OCI-LY3 (cell line): ENCODE measurements at regions not wholly inside any gene's neighbourhood (a gene's known extent, or its start where the extent isn't known, plus 50 kb on each side); places are given as distances from the start of the nearest gene placed in this dataset.

Experiments used
- H2AFZ ChIP-seq: fragments of 200-600, 300-600 bp; shearing (Covaris generic); 2 replicates; pipeline ENCODE4 v1.6.0; 2014; ENCODE audit warnings: antibody characterized with exemption, low read depth, low read length
- H3K27ac ChIP-seq: fragments of 200-600, 300-600 bp; sonication (generic); 2 replicates; pipeline ENCODE4 v1.5.1; 2014; ENCODE audit warnings: mild to moderate bottlenecking, low read length, moderate library complexity, mixed read lengths
- H3K27me3 ChIP-seq: fragments of 200-600, 300-600 bp; sonication (generic); 2 replicates; pipeline ENCODE4 v1.6.1; 2014; ENCODE audit warnings: low read depth, low read length, mixed read lengths
- H3K36me3 ChIP-seq: fragments of 200-600, 300-600 bp; sonication (generic); replicated peaks from 2 replicates; pipeline ENCODE3; 2014; ENCODE audit warnings: low read depth, low read length, mixed read lengths
- H3K4me1 ChIP-seq: fragments of 300-600, 200-600 bp; sonication (generic); 2 replicates; pipeline ENCODE4 v1.6.1; 2014; ENCODE audit warnings: low read length, mixed read lengths
- H3K4me2 ChIP-seq: fragments of 200-600, 300-600 bp; sonication (generic); 2 replicates; pipeline ENCODE4 v1.6.1; 2014; ENCODE audit warnings: low read length, mixed read lengths
- H3K4me3 ChIP-seq: fragments of 300-600, 200-600 bp; sonication (generic); 2 replicates; pipeline ENCODE4 v1.5.1; 2014; ENCODE audit warnings: antibody characterized with exemption, mild to moderate bottlenecking, low read length, moderate library complexity
- H3K79me2 ChIP-seq: fragments of 300-600, 200-600 bp; shearing (Covaris generic); 2 replicates; pipeline ENCODE4 v1.6.1; 2014; ENCODE audit warnings: mild to moderate bottlenecking, low read length, mixed read lengths
- H3K9ac ChIP-seq: fragments of 300-600, 200-600 bp; shearing (Covaris generic); 2 replicates; pipeline ENCODE4 v1.6.0; 2014; ENCODE audit warnings: mild to moderate bottlenecking, low read length, moderate library complexity
- H3K9me3 ChIP-seq: fragments of 200-600, 300-600 bp; shearing (Covaris generic); 2 replicates; pipeline ENCODE4 v1.6.1; 2014; ENCODE audit warnings: low read length, mixed read lengths; ENCODE audit not compliant: insufficient read depth
- H4K20me1 ChIP-seq: fragments of 200-600, 300-600 bp; sonication (generic); 2 replicates; pipeline ENCODE4 v1.6.1; 2016; ENCODE audit warnings: low read length, mixed read lengths; ENCODE audit not compliant: insufficient read depth
- EZH2phosphoT487 ChIP-seq: fragments of 200-600 bp; shearing (Covaris generic); IDR thresholded peaks from 2 replicates; pipeline ENCODE4 v1.6.1; 2018; ENCODE audit warnings: antibody characterized with exemption, mixed run types, low read depth
- TF ChIP-seq, protein P1 (sequence below): fragments of 200-600, 300-600 bp; sonication (generic); IDR thresholded peaks from 2 replicates; pipeline ENCODE4 v1.5.1; 2014; ENCODE audit warnings: antibody characterized with exemption, low read length, low read depth

DNA sequence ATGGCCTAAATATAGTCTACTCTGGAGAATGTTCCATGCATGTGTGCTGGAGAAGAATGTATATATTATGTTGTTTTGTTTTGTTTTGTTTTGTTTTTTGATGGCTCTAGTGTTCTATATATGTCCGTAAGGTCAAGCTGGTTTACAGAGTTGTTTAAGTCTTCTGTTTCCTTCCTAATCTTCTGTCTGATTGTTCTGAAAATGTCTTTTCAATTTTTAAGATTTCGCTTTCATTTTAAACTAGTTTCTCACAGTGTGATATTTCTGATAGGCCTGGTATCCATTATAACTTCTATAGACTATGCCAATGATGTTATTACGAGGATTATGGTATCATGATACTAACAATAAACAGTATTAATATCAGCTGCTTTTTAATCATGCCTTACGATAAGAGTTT is 1126.3 kb upstream of the SORCS1 start:
- no peaks in the 10 kb centered on the region for H3K36me3 ChIP-seq
- H3K4me3 ChIP-seq: no peak overlapping the region
- no peaks in the 10 kb centered on the region for H3K9me3 ChIP-seq
- H2AFZ ChIP-seq: no peak overlapping the region
- no peak for TF ChIP-seq EZH2phosphoT487
- TF ChIP-seq, protein P1, sequence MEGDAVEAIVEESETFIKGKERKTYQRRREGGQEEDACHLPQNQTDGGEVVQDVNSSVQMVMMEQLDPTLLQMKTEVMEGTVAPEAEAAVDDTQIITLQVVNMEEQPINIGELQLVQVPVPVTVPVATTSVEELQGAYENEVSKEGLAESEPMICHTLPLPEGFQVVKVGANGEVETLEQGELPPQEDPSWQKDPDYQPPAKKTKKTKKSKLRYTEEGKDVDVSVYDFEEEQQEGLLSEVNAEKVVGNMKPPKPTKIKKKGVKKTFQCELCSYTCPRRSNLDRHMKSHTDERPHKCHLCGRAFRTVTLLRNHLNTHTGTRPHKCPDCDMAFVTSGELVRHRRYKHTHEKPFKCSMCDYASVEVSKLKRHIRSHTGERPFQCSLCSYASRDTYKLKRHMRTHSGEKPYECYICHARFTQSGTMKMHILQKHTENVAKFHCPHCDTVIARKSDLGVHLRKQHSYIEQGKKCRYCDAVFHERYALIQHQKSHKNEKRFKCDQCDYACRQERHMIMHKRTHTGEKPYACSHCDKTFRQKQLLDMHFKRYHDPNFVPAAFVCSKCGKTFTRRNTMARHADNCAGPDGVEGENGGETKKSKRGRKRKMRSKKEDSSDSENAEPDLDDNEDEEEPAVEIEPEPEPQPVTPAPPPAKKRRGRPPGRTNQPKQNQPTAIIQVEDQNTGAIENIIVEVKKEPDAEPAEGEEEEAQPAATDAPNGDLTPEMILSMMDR: no peak
- H3K27me3 ChIP-seq: no peaks in the 10 kb centered on the region
- H3K9ac ChIP-seq: no peak overlapping the region
- H3K4me2 ChIP-seq: no peak overlapping the region
- H3K27ac ChIP-seq: no peak overlapping the region
- H3K79me2 ChIP-seq: no peaks in the 10 kb centered on the region
- no peaks in the 10 kb centered on the region for H3K4me1 ChIP-seq
- H4K20me1 ChIP-seq: no peaks in the 10 kb centered on the region

DNA sequence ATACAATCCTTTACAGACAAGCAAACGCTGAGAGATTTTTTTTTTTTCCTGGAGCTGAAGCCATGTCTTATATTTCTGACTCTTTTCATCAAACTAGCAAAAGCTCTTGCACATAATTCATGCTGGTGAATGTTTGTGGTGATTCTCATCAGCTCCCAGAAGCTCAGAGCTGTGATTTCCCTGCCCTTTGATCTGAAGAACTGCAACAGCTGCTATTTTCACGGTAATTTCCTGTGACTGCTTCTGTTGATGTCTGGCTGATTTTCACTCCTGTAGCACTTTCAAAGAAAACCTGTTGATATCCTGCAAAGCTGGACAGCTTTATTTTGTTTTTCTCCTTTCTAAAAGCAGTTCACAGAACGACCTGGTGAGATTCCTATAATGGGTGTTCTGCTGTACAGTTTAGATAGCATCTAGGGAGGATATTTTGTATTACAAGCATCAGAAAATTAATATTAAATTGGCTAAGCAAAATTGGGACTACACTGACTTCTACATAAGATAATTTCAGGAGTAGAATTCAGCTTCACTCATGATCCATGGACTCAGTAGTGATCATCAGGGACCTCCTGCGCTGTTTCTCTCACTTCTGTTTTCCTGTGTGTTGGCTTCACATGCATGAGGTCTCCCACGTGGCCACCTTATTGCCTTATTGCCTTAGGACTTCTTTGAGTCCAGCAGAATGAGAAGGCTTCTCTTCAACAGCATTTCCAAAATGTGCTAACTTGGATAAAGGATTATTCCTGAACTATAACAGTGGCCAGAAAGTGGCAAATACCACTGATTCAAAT is 1111.6 kb upstream of the SORCS1 start:
- Histone ChIP-seq H4K20me1 (no peaks in the 10 kb centered on the region), H2AFZ (no peak overlapping the region), H3K9me3 (no peaks in the 10 kb centered on the region), H3K4me2 (no peak overlapping the region), H3K36me3 (no peaks in the 10 kb centered on the region), H3K27me3 (no peaks in the 10 kb centered on the region), H3K79me2 (no peaks in the 10 kb centered on the region), H3K27ac (no peak overlapping the region), H3K4me1 (no peaks in the 10 kb centered on the region), H3K9ac (no peak overlapping the region), H3K4me3 (no peak overlapping the region)
- TF ChIP-seq EZH2phosphoT487: no peak

DNA sequence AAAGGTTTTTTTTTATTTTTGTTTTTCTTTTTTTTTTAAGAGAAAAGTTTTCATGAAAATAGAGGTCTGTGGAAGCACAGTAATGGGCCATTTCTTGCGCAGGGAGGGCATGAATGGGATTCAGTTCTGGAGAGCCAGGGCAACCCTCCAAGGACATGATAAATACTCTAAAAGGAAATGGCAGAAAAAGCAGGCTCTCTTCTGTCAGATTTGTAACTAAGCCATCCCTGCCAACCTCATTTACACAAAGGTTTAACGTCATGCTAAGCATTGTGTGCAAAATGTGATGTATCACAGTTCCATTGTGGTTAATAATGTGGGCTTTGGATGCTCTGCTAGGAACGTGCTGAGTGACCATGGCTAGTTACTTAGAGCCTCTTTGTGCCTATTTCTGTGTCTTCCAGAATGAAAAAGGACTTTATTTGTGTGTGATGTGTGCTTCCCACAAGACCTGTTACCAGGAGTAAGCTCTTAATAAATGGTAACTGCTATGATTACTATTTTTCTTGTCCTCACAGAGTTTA is 1095.9 kb upstream of the SORCS1 start:
- no peaks in the 10 kb centered on the region for H3K9me3 ChIP-seq
- no peak for TF ChIP-seq EZH2phosphoT487
- TF ChIP-seq, protein P1: no peak
- H3K79me2 ChIP-seq: no peaks in the 10 kb centered on the region
- no peak overlapping the region for H3K9ac ChIP-seq
- H4K20me1 ChIP-seq: no peaks in the 10 kb centered on the region
- no peaks in the 10 kb centered on the region for H3K4me1 ChIP-seq
- no peak overlapping the region for H2AFZ ChIP-seq
- no peak overlapping the region for H3K27ac ChIP-seq
- H3K4me3 ChIP-seq: no peak overlapping the region
- H3K4me2 ChIP-seq: no peak overlapping the region
- H3K36me3 ChIP-seq: no peaks in the 10 kb centered on the region
- no peaks in the 10 kb centered on the region for H3K27me3 ChIP-seq

DNA sequence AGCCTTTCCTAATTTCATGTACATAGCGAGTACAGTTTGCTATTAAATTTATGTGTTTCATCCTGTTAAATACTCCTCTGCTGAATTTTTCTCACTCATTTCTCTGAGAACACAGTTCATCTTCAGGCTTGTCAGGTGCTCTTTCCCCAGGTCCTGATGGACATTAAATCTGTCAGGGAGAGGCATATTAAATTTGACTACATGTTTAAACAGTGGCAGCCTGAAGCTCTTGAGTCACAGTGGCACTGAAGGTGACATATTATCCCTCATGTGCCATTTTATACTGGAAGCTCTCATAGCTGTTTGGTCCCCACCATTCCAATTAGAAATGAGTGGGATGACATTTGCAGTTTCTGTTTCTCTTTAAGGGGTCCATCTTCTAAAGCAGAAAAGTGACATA is 1089.6 kb upstream of the SORCS1 start:
- Histone ChIP-seq H3K27ac (no peak overlapping the region), H4K20me1 (no peaks in the 10 kb centered on the region), H3K9me3 (no peaks in the 10 kb centered on the region), H3K79me2 (no peaks in the 10 kb centered on the region), H3K4me2 (no peak overlapping the region), H3K4me1 (no peaks in the 10 kb centered on the region), H3K4me3 (no peak overlapping the region), H3K9ac (no peak overlapping the region), H3K36me3 (no peaks in the 10 kb centered on the region), H3K27me3 (no peaks in the 10 kb centered on the region), H2AFZ (no peak overlapping the region)
- TF ChIP-seq EZH2phosphoT487: no peak
- TF ChIP-seq, protein P1: no peak
